ENCODE measurements at regions not wholly inside any gene's neighbourhood (a gene's known extent, or its start where the extent isn't known, plus 50 kb on each side); places are given as distances from the start of the nearest gene placed in this dataset.
"Not testable (repeated sequence)": the region's sequence is repeated elsewhere in the genome, so short reads cannot be mapped to it uniquely, and the experiment has no call there.

DNA sequence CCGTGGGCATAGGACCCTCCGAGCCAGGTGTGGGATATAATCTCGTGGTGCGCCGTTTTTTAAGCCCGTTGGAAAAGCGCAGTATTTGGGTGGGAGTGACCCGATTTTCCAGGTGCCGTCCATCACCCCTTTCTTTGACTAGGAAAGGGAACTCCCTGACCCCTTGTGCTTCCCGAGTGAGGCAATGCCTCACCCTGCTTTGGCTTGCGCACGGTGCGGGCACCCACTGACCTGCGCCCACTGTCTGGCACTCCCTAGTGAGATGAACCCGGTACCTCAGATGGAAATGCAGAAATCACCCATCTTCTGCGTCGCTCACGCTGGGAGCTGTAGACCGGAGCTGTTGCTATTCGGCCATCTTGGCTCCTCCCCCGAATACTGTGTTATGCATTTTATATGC is 575.0 kb downstream of the PDHA2 start:
- H3K36me3 ChIP-seq (ENCODE audit: control insufficient read depth in 1 of 2, insufficient read depth in 2 of 2, low read length in 2 of 2); H2BK120ac ChIP-seq (ENCODE audit: insufficient read depth, low read length, poor library complexity); H2BK5ac ChIP-seq (ENCODE audit: low read depth, low read length, poor library complexity); H2AFZ ChIP-seq (ENCODE audit: insufficient read depth, low read length, poor library complexity); H2AK5ac ChIP-seq (ENCODE audit: low read length); H3K4me3 ChIP-seq (ENCODE audit: low read depth, low read length); H3K79me2 ChIP-seq (ENCODE audit: control insufficient read depth, insufficient read depth, low read length, poor library complexity); DNase-seq; H4K12ac ChIP-seq (ENCODE audit: low read depth, low read length); H3K4me1 ChIP-seq (ENCODE audit: control insufficient read depth in 1 of 2, insufficient read depth in 2 of 2, low read length in 2 of 2); H3K27ac ChIP-seq (ENCODE audit: low read depth, low read length); H3K14ac ChIP-seq (ENCODE audit: low read length); H3K9me3 ChIP-seq (ENCODE audit: insufficient read depth, low read depth, low read length); H2BK12ac ChIP-seq (ENCODE audit: low read length); H3K23ac ChIP-seq (ENCODE audit: low read length); H4K8ac ChIP-seq (ENCODE audit: low read depth, low read length); H3K79me1 ChIP-seq (ENCODE audit: low read length); H3K9ac ChIP-seq (ENCODE audit: low read length); H4K91ac ChIP-seq (ENCODE audit: low read depth, low read length); H3K4ac ChIP-seq (ENCODE audit: low read depth, low read length); H3K27me3 ChIP-seq (ENCODE audit: insufficient read depth, low read length); H3K4me2 ChIP-seq (ENCODE audit: low read length); H3K18ac ChIP-seq (ENCODE audit: low read length): not testable (repeated sequence)
- WGBS (ENCODE audit: extremely low coverage, insufficient coverage, insufficient read length) = no CpG with 5 or more reads among the region's 21 CpGs

DNA sequence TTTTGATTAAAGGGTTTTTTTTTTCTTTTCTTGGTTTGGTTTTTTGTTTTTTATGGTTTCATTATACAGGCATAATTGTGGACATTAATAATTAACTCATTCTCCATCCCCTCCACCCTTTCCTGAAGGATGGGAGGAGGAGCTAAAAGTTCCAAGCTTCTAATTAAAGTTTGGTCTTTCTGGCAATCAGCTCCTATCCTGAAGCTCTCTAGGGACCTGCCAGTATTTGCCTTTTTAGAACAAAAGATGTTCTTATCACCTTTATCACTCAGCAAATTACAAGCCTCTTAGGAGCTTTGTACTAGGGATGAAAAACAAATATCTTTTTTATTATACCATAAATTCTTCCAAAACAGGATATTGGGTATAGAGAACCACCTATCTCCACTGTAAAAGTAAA is 589.8 kb downstream of the PDHA2 start:
- H4K8ac ChIP-seq (ENCODE audit: low read depth, low read length) = no peak overlapping the region
- no peaks in the 10 kb centered on the region for H3K27me3 ChIP-seq (ENCODE audit: insufficient read depth, low read length)
- no peaks in the 10 kb centered on the region for H3K79me2 ChIP-seq (ENCODE audit: control insufficient read depth, insufficient read depth, low read length, poor library complexity)
- no peak overlapping the region for H2BK120ac ChIP-seq (ENCODE audit: insufficient read depth, low read length, poor library complexity)
- H3K14ac ChIP-seq (ENCODE audit: low read length) = no peak overlapping the region
- no peak overlapping the region for H3K18ac ChIP-seq (ENCODE audit: low read length)
- no peak overlapping the region for H4K12ac ChIP-seq (ENCODE audit: low read depth, low read length)
- no peak overlapping the region for H3K4ac ChIP-seq (ENCODE audit: low read depth, low read length)
- no peak for DNase-seq
- H2AFZ ChIP-seq (ENCODE audit: insufficient read depth, low read length, poor library complexity) = no peak overlapping the region
- H3K4me1 ChIP-seq (ENCODE audit: control insufficient read depth in 1 of 2, insufficient read depth in 2 of 2, low read length in 2 of 2) = no peaks in the 10 kb centered on the region
- no peak overlapping the region for H2AK5ac ChIP-seq (ENCODE audit: low read length)
- H3K23ac ChIP-seq (ENCODE audit: low read length) = no peak overlapping the region
- no peaks in the 10 kb centered on the region for H3K36me3 ChIP-seq (ENCODE audit: control insufficient read depth in 1 of 2, insufficient read depth in 2 of 2, low read length in 2 of 2)
- no peak overlapping the region for H2BK12ac ChIP-seq (ENCODE audit: low read length)
- H2BK5ac ChIP-seq (ENCODE audit: low read depth, low read length, poor library complexity) = no peak overlapping the region
- H3K79me1 ChIP-seq (ENCODE audit: low read length) = no peaks in the 10 kb centered on the region
- H4K91ac ChIP-seq (ENCODE audit: low read depth, low read length) = no peak overlapping the region
- H3K4me2 ChIP-seq (ENCODE audit: low read length) = no peak overlapping the region
- no peaks in the 10 kb centered on the region for H3K9me3 ChIP-seq (ENCODE audit: insufficient read depth, low read depth, low read length)
- H3K4me3 ChIP-seq (ENCODE audit: low read depth, low read length) = no peak overlapping the region
- no peak overlapping the region for H3K9ac ChIP-seq (ENCODE audit: low read length)
- no peak overlapping the region for H3K27ac ChIP-seq (ENCODE audit: low read depth, low read length)

GRCh38 chr4:96431094-96431493 is 591.2 kb downstream of the PDHA2 start:
- Histone ChIP-seq H4K91ac (ENCODE audit: low read depth, low read length) (no peak overlapping the region), H2BK5ac (ENCODE audit: low read depth, low read length, poor library complexity) (no peak overlapping the region), H3K9me3 (ENCODE audit: insufficient read depth, low read depth, low read length) (no peaks in the 10 kb centered on the region), H3K27me3 (ENCODE audit: insufficient read depth, low read length) (no peaks in the 10 kb centered on the region), H3K4ac (ENCODE audit: low read depth, low read length) (no peak overlapping the region), H3K9ac (ENCODE audit: low read length) (no peak overlapping the region), H2AK5ac (ENCODE audit: low read length) (no peak overlapping the region), H3K36me3 (ENCODE audit: control insufficient read depth in 1 of 2, insufficient read depth in 2 of 2, low read length in 2 of 2) (no peaks in the 10 kb centered on the region), H2BK120ac (ENCODE audit: insufficient read depth, low read length, poor library complexity) (no peak overlapping the region), H4K8ac (ENCODE audit: low read depth, low read length) (no peak overlapping the region), H3K23ac (ENCODE audit: low read length) (no peak overlapping the region), H3K4me3 (ENCODE audit: low read depth, low read length) (no peak overlapping the region), H3K79me2 (ENCODE audit: control insufficient read depth, insufficient read depth, low read length, poor library complexity) (no peaks in the 10 kb centered on the region), H3K4me1 (ENCODE audit: control insufficient read depth in 1 of 2, insufficient read depth in 2 of 2, low read length in 2 of 2) (no peaks in the 10 kb centered on the region), H3K4me2 (ENCODE audit: low read length) (no peak overlapping the region), H2BK12ac (ENCODE audit: low read length) (no peak overlapping the region), H3K27ac (ENCODE audit: low read depth, low read length) (no peak overlapping the region), H4K12ac (ENCODE audit: low read depth, low read length) (no peak overlapping the region), H2AFZ (ENCODE audit: insufficient read depth, low read length, poor library complexity) (no peak overlapping the region), H3K14ac (ENCODE audit: low read length) (no peak overlapping the region), H3K18ac (ENCODE audit: low read length) (no peak overlapping the region), H3K79me1 (ENCODE audit: low read length) (no peaks in the 10 kb centered on the region)
- no CpG with 5 or more reads among the region's 2 CpGs for WGBS (ENCODE audit: extremely low coverage, insufficient coverage, insufficient read length)
- DNase-seq = no peak

- no CpG with 5 or more reads among the region's 3 CpGs for WGBS (ENCODE audit: extremely low coverage, insufficient coverage, insufficient read length)
- no peak overlapping the region for H2AK5ac ChIP-seq (ENCODE audit: low read length)
- H3K4me1 ChIP-seq (ENCODE audit: control insufficient read depth in 1 of 2, insufficient read depth in 2 of 2, low read length in 2 of 2) = no peaks in the 10 kb centered on the region
- no peaks in the 10 kb centered on the region for H3K79me1 ChIP-seq (ENCODE audit: low read length)
- H3K4me3 ChIP-seq (ENCODE audit: low read depth, low read length) = no peak overlapping the region
- no peak overlapping the region for H3K14ac ChIP-seq (ENCODE audit: low read length)
- H3K4me2 ChIP-seq (ENCODE audit: low read length) = no peak overlapping the region
- H3K79me2 ChIP-seq (ENCODE audit: control insufficient read depth, insufficient read depth, low read length, poor library complexity) = no peaks in the 10 kb centered on the region
- H3K4ac ChIP-seq (ENCODE audit: low read depth, low read length) = no peak overlapping the region
- no peak overlapping the region for H4K8ac ChIP-seq (ENCODE audit: low read depth, low read length)
- no peak overlapping the region for H3K27ac ChIP-seq (ENCODE audit: low read depth, low read length)
- H3K9me3 ChIP-seq (ENCODE audit: insufficient read depth, low read depth, low read length) = peaks cover 9% of the 10 kb centered on the region
- H2BK120ac ChIP-seq (ENCODE audit: insufficient read depth, low read length, poor library complexity) = no peak overlapping the region
- H2BK5ac ChIP-seq (ENCODE audit: low read depth, low read length, poor library complexity) = no peak overlapping the region
- DNase-seq = no peak
- no peak overlapping the region for H2AFZ ChIP-seq (ENCODE audit: insufficient read depth, low read length, poor library complexity)
- peaks cover 2% of the 10 kb centered on the region in 2 experiments for H3K36me3 ChIP-seq (ENCODE audit: control insufficient read depth in 1 of 2, insufficient read depth in 2 of 2, low read length in 2 of 2)
- H4K91ac ChIP-seq (ENCODE audit: low read depth, low read length) = no peak overlapping the region
- no peak overlapping the region for H3K23ac ChIP-seq (ENCODE audit: low read length)
- H3K27me3 ChIP-seq (ENCODE audit: insufficient read depth, low read length) = no peaks in the 10 kb centered on the region
- H3K9ac ChIP-seq (ENCODE audit: low read length) = no peak overlapping the region
- no peak overlapping the region for H2BK12ac ChIP-seq (ENCODE audit: low read length)
- H4K12ac ChIP-seq (ENCODE audit: low read depth, low read length) = no peak overlapping the region
- H3K18ac ChIP-seq (ENCODE audit: low read length) = no peak overlapping the region
These were observed 608.5 kb downstream of the PDHA2 start for GRCh38 chr4:96448315-96448872.

Measured in trophoblast cell (in vitro differentiated cells and primary cell).